ENCODE measurements at regions not wholly inside any gene's neighbourhood (a gene's known extent, or its start where the extent isn't known, plus 50 kb on each side); places are given as distances from the start of the nearest gene placed in this dataset.

DNA sequence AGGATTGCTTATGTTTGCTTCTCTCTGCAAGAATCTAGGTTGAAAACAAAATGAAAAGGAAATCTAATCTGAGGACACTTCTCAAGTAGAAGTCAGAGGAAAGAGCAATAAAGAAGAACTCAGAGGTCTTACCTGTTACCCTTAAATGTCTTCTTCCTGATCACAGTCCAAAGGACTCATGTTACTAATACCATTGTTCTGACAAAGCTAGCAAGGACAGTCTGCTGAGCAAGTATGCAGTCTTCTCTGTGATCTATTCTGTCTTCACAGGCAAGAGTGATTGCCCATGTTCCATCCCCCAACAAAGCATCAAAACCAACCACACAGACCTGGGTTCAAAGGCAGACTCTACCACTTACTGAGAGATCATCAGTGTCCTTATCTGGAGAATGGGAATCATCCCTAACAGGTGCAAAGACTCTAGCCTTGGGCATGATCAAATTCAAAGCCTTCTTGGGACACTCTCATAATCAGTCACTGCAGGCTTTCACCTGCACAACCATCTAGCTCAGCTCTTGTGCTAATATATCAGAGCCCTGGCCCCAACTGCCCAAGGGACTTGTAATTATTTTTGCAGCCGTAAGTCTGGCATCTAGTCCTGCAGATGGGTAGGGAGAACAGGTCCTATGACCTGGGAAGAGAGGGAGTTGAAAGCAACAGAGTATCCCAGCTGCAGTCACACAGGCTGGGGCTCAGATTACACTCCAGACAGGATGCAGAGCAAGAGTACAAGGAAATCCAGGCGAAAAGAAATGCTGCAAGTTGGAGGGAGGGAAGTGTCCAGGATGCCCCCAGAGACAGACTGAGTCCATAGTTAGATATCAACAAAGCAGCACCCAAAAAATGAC, 97.9 kb upstream of the NUDT4 start:
- no peak for TF ChIP-seq EZH2 (IDR thresholded peaks at IDR 0.05; ENCODE audit: insufficient read depth, poor library complexity, severe bottlenecking)
- TF ChIP-seq EZH2phosphoT487 (IDR thresholded peaks at IDR 0.05; ENCODE audit: insufficient read depth, low read depth) = no peak
